MM.1S (cell line): ENCODE measurements at regions not wholly inside any gene's neighbourhood (a gene's known extent, or its start where the extent isn't known, plus 50 kb on each side); places are given as distances from the start of the nearest gene placed in this dataset.

Experiments
- EZH2 ChIP-seq: fragments of 300-600 bp; sonication (generic); optimal IDR thresholded peaks from 2 replicates; pipeline ENCODE3; 2017; ENCODE audit warnings: low read depth, mild to moderate bottlenecking, antibody characterized with exemption, low read length, mixed read lengths
- EZH2phosphoT487 ChIP-seq: fragments of 300-600 bp; sonication (generic); IDR thresholded peaks from 2 replicates; pipeline ENCODE4 v1.6.1; 2018; ENCODE audit warnings: antibody characterized with exemption, low read length
- TF ChIP-seq, protein P1 (sequence below): fragments of 300-600 bp; sonication (generic); IDR thresholded peaks from 2 replicates; pipeline ENCODE4 v1.5.1; 2016; ENCODE audit warnings: antibody characterized with exemption, low read length, mixed read lengths

GRCh38 chr17:70658840-70659239 lies 489.5 kb downstream of the KCNJ2 start:
- TF ChIP-seq, protein P1, sequence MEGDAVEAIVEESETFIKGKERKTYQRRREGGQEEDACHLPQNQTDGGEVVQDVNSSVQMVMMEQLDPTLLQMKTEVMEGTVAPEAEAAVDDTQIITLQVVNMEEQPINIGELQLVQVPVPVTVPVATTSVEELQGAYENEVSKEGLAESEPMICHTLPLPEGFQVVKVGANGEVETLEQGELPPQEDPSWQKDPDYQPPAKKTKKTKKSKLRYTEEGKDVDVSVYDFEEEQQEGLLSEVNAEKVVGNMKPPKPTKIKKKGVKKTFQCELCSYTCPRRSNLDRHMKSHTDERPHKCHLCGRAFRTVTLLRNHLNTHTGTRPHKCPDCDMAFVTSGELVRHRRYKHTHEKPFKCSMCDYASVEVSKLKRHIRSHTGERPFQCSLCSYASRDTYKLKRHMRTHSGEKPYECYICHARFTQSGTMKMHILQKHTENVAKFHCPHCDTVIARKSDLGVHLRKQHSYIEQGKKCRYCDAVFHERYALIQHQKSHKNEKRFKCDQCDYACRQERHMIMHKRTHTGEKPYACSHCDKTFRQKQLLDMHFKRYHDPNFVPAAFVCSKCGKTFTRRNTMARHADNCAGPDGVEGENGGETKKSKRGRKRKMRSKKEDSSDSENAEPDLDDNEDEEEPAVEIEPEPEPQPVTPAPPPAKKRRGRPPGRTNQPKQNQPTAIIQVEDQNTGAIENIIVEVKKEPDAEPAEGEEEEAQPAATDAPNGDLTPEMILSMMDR = no peak
- TF ChIP-seq EZH2 (no peak), EZH2phosphoT487 (no peak)
